ENCODE measurements at regions not wholly inside any gene's neighbourhood (a gene's known extent, or its start where the extent isn't known, plus 50 kb on each side); places are given as distances from the start of the nearest gene placed in this dataset.

- in situ Hi-C loops (cut with HindIII; ENCODE audit: low sequenced_read_pairs): no loop called here
Observed at GRCh38 chr2:16129716-16130540, 189.6 kb downstream of the MYCN start.

GRCh38 chr2:16128746-16129610, 188.6 kb downstream of the MYCN start:
- in situ Hi-C loops (cut with HindIII; ENCODE audit: low sequenced_read_pairs): no loop called here

GRCh38 chr2:16127958-16128357, 187.6 kb downstream of the MYCN start:
- in situ Hi-C loops (cut with HindIII; ENCODE audit: low sequenced_read_pairs): no loop called here

- in situ Hi-C loops (cut with HindIII; ENCODE audit: low sequenced_read_pairs): no loop called here
Observed at GRCh38 chr2:16127276-16127940, 187.1 kb downstream of the MYCN start.

- in situ Hi-C loops (cut with HindIII; ENCODE audit: low sequenced_read_pairs): no loop called here
Observed at GRCh38 chr2:16126517-16127275, 186.3 kb downstream of the MYCN start.

GRCh38 chr2:16125614-16126516, 185.5 kb downstream of the MYCN start:
- in situ Hi-C loops (cut with HindIII; ENCODE audit: low sequenced_read_pairs): no loop called here

GRCh38 chr2:16124881-16125613, 184.7 kb downstream of the MYCN start:
- in situ Hi-C loops (cut with HindIII; ENCODE audit: low sequenced_read_pairs): no loop called here

- in situ Hi-C loops (cut with HindIII; ENCODE audit: low sequenced_read_pairs): no loop called here
Observed at GRCh38 chr2:16123856-16124780, 183.8 kb downstream of the MYCN start.

GRCh38 chr2:16123421-16123820, 183.1 kb downstream of the MYCN start:
- in situ Hi-C loops (cut with HindIII; ENCODE audit: low sequenced_read_pairs): no loop called here

- in situ Hi-C loops (cut with HindIII; ENCODE audit: low sequenced_read_pairs): no loop called here
Observed at GRCh38 chr2:16122556-16122955, 182.2 kb downstream of the MYCN start.

- in situ Hi-C loops (cut with HindIII; ENCODE audit: low sequenced_read_pairs): no loop called here
Observed at GRCh38 chr2:16121986-16122390, 181.6 kb downstream of the MYCN start.

- in situ Hi-C loops (cut with HindIII; ENCODE audit: low sequenced_read_pairs): no loop called here
Observed at GRCh38 chr2:16121231-16121985, 181.1 kb downstream of the MYCN start.

- in situ Hi-C loops (cut with HindIII; ENCODE audit: low sequenced_read_pairs): no loop called here
Observed at GRCh38 chr2:16120591-16121180, 180.3 kb downstream of the MYCN start.

- in situ Hi-C loops (cut with HindIII; ENCODE audit: low sequenced_read_pairs): no loop called here
Observed at GRCh38 chr2:16119741-16120140, 179.4 kb downstream of the MYCN start.

GRCh38 chr2:16118611-16119590, 178.6 kb downstream of the MYCN start:
- in situ Hi-C loops (cut with HindIII; ENCODE audit: low sequenced_read_pairs): no loop called here

All from DLD1 (cell line).